CD4-positive, CD25-positive, alpha-beta regulatory T cell (primary cell): ENCODE measurements at regions not wholly inside any gene's neighbourhood (a gene's known extent, or its start where the extent isn't known, plus 50 kb on each side); places are given as distances from the start of the nearest gene placed in this dataset.

Source experiments
- ATAC-seq, 2 donors: fragments of 150-1000 bp; cut with Tn5 transposase; one replicate each; pipeline ENCODE4 v1.10.0; 2021; ENCODE audit warnings: low read depth in 2 of 2, moderate number of reproducible peaks in 2 of 2, moderate library complexity in 1 of 2
- DNase-seq, 3 donors: peaks; one replicate each; pipeline versions ENCODE4 v3.0.0 to v3.0.0-alpha.2; 2012 to 2022; ENCODE audit warnings: mixed read lengths in 1 of 3
- H3K27ac ChIP-seq: one replicate; pipeline ENCODE4 v1.7.0; 2013; ENCODE audit warnings: mild to moderate bottlenecking, low read length; ENCODE audit not compliant: insufficient read depth, poor library complexity, severe bottlenecking
- H3K27me3 ChIP-seq: one replicate; pipeline ENCODE4 v1.7.0; 2013; ENCODE audit warnings: low read length; ENCODE audit not compliant: control insufficient read depth, insufficient read depth
- H3K36me3 ChIP-seq: one replicate; pipeline ENCODE4 v1.7.0; 2013; ENCODE audit warnings: mild to moderate bottlenecking, low read length, moderate library complexity; ENCODE audit not compliant: control insufficient read depth, insufficient read depth
- H3K4me1 ChIP-seq: 2 replicates; pipeline ENCODE4 v1.7.0; 2013; ENCODE audit warnings: mild to moderate bottlenecking, low read length; ENCODE audit not compliant: insufficient read depth, control insufficient read depth, poor library complexity, severe bottlenecking
- H3K4me3 ChIP-seq: one replicate; pipeline ENCODE4 v1.7.0; 2013; ENCODE audit warnings: low read depth, mild to moderate bottlenecking, low read length, moderate library complexity
- H3K9me3 ChIP-seq, 2 experiments: 1 replicate in 1 of 2; 2 replicates in 1 of 2; pipeline ENCODE4 v1.7.0; 2013; ENCODE audit warnings: low read length in 2 of 2, mild to moderate bottlenecking in 1 of 2, moderate library complexity in 1 of 2; ENCODE audit not compliant: control insufficient read depth in 2 of 2
- H3K27ac Mint-ChIP-seq, 3 donors: one replicate each; pipeline ENCODE4 v1.8.0; 2020 to 2022; ENCODE audit warnings: mild to moderate bottlenecking in 3 of 3, mixed read lengths in 3 of 3, moderate library complexity in 2 of 3
- H3K27me3 Mint-ChIP-seq: one replicate; pipeline ENCODE4 v1.8.0; 2022; ENCODE audit warnings: mild to moderate bottlenecking, mixed read lengths
- H3K36me3 Mint-ChIP-seq: one replicate; pipeline ENCODE4 v1.8.0; 2020; ENCODE audit warnings: mixed read lengths
- H3K4me1 Mint-ChIP-seq, 4 donors: one replicate each; pipeline ENCODE4 v1.8.0; 2020 to 2022; ENCODE audit warnings: mixed read lengths in 4 of 4, mild to moderate bottlenecking in 1 of 4
- H3K4me3 Mint-ChIP-seq, 4 donors: one replicate each; pipeline ENCODE4 v1.8.0; 2020 to 2022; ENCODE audit warnings: mild to moderate bottlenecking in 4 of 4, mixed read lengths in 4 of 4, moderate library complexity in 3 of 4
- H3K9me3 Mint-ChIP-seq, 7 donors: one replicate each; pipeline ENCODE4 v1.8.0; 2020 to 2022; ENCODE audit warnings: mixed read lengths in 7 of 7, mild to moderate bottlenecking in 3 of 7, moderate library complexity in 2 of 7

- H3K4me3 ChIP-seq = no peak overlapping the region
- no peaks in the 10 kb centered on the region for H3K36me3 Mint-ChIP-seq
- H3K27me3 ChIP-seq = no peaks in the 10 kb centered on the region
- no peak overlapping the region for H3K27ac Mint-ChIP-seq
- H3K9me3 Mint-ChIP-seq = peaks cover 0 to 7% (median 1%) of the 10 kb centered on the region in 7 donors
- no peaks in the 10 kb centered on the region for H3K36me3 ChIP-seq
- no peak overlapping the region for H3K27ac ChIP-seq
- DNase-seq = no peak
- H3K27me3 Mint-ChIP-seq = peaks cover 21% of the 10 kb centered on the region
- H3K4me1 ChIP-seq = no peaks in the 10 kb centered on the region
- no peaks in the 10 kb centered on the region for H3K4me1 Mint-ChIP-seq
- no peaks in the 10 kb centered on the region for H3K9me3 ChIP-seq
- H3K4me3 Mint-ChIP-seq = no peak overlapping the region
- ATAC-seq = no peak
Measured at GRCh38 chr1:227378871-227379554, 60.7 kb upstream of the CDC42BPA start.

- ATAC-seq (no peak), DNase-seq (no peak)
- peak overlapping the region in 1 of 3 donors; percentile 89 for H3K27ac Mint-ChIP-seq
- H3K27me3 Mint-ChIP-seq = peaks cover 21% of the 10 kb centered on the region
- no peaks in the 10 kb centered on the region for H3K27me3 ChIP-seq
- H3K4me3 ChIP-seq = no peak overlapping the region
- no peaks in the 10 kb centered on the region for H3K36me3 ChIP-seq
- H3K9me3 ChIP-seq = no peaks in the 10 kb centered on the region
- H3K4me3 Mint-ChIP-seq = no peak overlapping the region
- H3K4me1 Mint-ChIP-seq = no peaks in the 10 kb centered on the region
- H3K27ac ChIP-seq = no peak overlapping the region
- no peaks in the 10 kb centered on the region for H3K36me3 Mint-ChIP-seq
- no peaks in the 10 kb centered on the region for H3K4me1 ChIP-seq
- peaks cover 0 to 5% (median 1%) of the 10 kb centered on the region in 7 donors for H3K9me3 Mint-ChIP-seq
Measured at GRCh38 chr1:227378181-227378580, 59.9 kb upstream of the CDC42BPA start.

GRCh38 chr1:227374846-227375245, 56.6 kb upstream of the CDC42BPA start:
- no peak overlapping the region for H3K27ac Mint-ChIP-seq
- H3K27me3 Mint-ChIP-seq = peaks cover 21% of the 10 kb centered on the region
- no peaks in the 10 kb centered on the region for H3K36me3 Mint-ChIP-seq
- Histone ChIP-seq H3K4me1 (no peaks in the 10 kb centered on the region), H3K27ac (no peak overlapping the region), H3K27me3 (no peaks in the 10 kb centered on the region), H3K36me3 (no peaks in the 10 kb centered on the region), H3K9me3 (no peaks in the 10 kb centered on the region), H3K4me3 (no peak overlapping the region)
- H3K9me3 Mint-ChIP-seq = peaks cover 0 to 2% (median 0%) of the 10 kb centered on the region in 7 donors
- DNase-seq = no peak
- ATAC-seq = no peak
- H3K4me1 Mint-ChIP-seq = no peaks in the 10 kb centered on the region
- H3K4me3 Mint-ChIP-seq = no peak overlapping the region

- Histone ChIP-seq H3K27ac (no peak overlapping the region), H3K4me1 (no peaks in the 10 kb centered on the region), H3K36me3 (no peaks in the 10 kb centered on the region), H3K4me3 (no peak overlapping the region), H3K9me3 (no peaks in the 10 kb centered on the region), H3K27me3 (no peaks in the 10 kb centered on the region)
- Mint-ChIP-seq H3K36me3 (no peaks in the 10 kb centered on the region), H3K9me3 (peaks cover 0 to 2% (median 0%) of the 10 kb centered on the region in 7 donors), H3K4me3 (no peak overlapping the region), H3K27me3 (peaks cover 21% of the 10 kb centered on the region), H3K27ac (no peak overlapping the region), H3K4me1 (no peaks in the 10 kb centered on the region)
- no peak for ATAC-seq
- DNase-seq = no peak
Measured at GRCh38 chr1:227372726-227373130, 54.4 kb upstream of the CDC42BPA start.

GRCh38 chr1:227370533-227371254, 52.4 kb upstream of the CDC42BPA start:
- Mint-ChIP-seq H3K27ac (no peak overlapping the region), H3K36me3 (no peaks in the 10 kb centered on the region), H3K4me1 (no peaks in the 10 kb centered on the region), H3K4me3 (no peak overlapping the region), H3K27me3 (peaks cover 14% of the 10 kb centered on the region), H3K9me3 (peaks cover 0 to 2% (median 0%) of the 10 kb centered on the region in 7 donors)
- Histone ChIP-seq H3K9me3 (no peaks in the 10 kb centered on the region), H3K4me1 (no peaks in the 10 kb centered on the region), H3K27me3 (no peaks in the 10 kb centered on the region), H3K27ac (no peak overlapping the region), H3K36me3 (no peaks in the 10 kb centered on the region), H3K4me3 (no peak overlapping the region)
- ATAC-seq (no peak), DNase-seq (no peak)

- Histone ChIP-seq H3K4me3 (no peak overlapping the region), H3K4me1 (no peaks in the 10 kb centered on the region), H3K36me3 (no peaks in the 10 kb centered on the region), H3K9me3 (no peaks in the 10 kb centered on the region), H3K27ac (no peak overlapping the region), H3K27me3 (no peaks in the 10 kb centered on the region)
- Mint-ChIP-seq H3K4me1 (no peaks in the 10 kb centered on the region), H3K27ac (no peak overlapping the region), H3K27me3 (peaks cover 8% of the 10 kb centered on the region), H3K36me3 (no peaks in the 10 kb centered on the region), H3K4me3 (no peak overlapping the region), H3K9me3 (no peaks in the 10 kb centered on the region)
- no peak for DNase-seq
- ATAC-seq = no peak
Measured at GRCh38 chr1:227369102-227369760, 50.9 kb upstream of the CDC42BPA start.
